HEK293 (cell line): ENCODE measurements at regions not wholly inside any gene's neighbourhood (a gene's known extent, or its start where the extent isn't known, plus 50 kb on each side); places are given as distances from the start of the nearest gene placed in this dataset.

Experiments used
- CTCF ChIA-PET: fragments of 350-600 bp; formaldehyde crosslinking; extraction: SDS; loops from one replicate; lab custom pipeline; 2021; ENCODE audit warnings: antibody characterized with exemption; lab: Yijun Ruan, JAX
- POLR2A ChIA-PET: fragments of 300-600 bp; formaldehyde crosslinking; extraction: SDS; loops from one replicate; lab custom pipeline; 2020; ENCODE audit warnings: antibody characterized with exemption, inconsistent platforms; lab: Yijun Ruan, JAX
- H3K27ac ChIP-seq: fragments of 200-500 bp; sonication (Bioruptor generic); 2 replicates; pipeline ENCODE4 v1.5.1; 2014; ENCODE audit warnings: low read depth, low read length, control low read depth, inconsistent platforms; ENCODE audit errors: extremely low read depth
- H3K36me3 ChIP-seq, 2 experiments: fragments of 200-500 bp in 1 of 2; sonication (Bioruptor generic) in 1 of 2; 1 replicate in 1 of 2; 2 replicates in 1 of 2; pipeline ENCODE4 v1.5.1; 2014 to 2017; ENCODE audit warnings: inconsistent platforms in 2 of 2, low read length in 2 of 2; ENCODE audit not compliant: control insufficient read depth in 2 of 2, insufficient read depth in 1 of 2
- H3K4me1 ChIP-seq: fragments of 200-500 bp; sonication (Bioruptor generic); 2 replicates; pipeline ENCODE4 v1.5.1; 2014; ENCODE audit warnings: mild to moderate bottlenecking, low read length, inconsistent platforms; ENCODE audit not compliant: control insufficient read depth, insufficient read depth
- H3K4me3 ChIP-seq: 2 replicates; pipeline ENCODE4 v1.5.1; 2011; ENCODE audit warnings: low read depth, mild to moderate bottlenecking, control low read depth, low read length, moderate library complexity
- H3K9me3 ChIP-seq: fragments of 200-500 bp; sonication (Bioruptor generic); 2 replicates; pipeline ENCODE4 v1.5.1; 2014; ENCODE audit warnings: low read depth, low read length, inconsistent platforms; ENCODE audit not compliant: control insufficient read depth, insufficient read depth
- KLF10 ChIP-seq: fragments of 450-650 bp; IDR thresholded peaks from 2 replicates; pipeline ENCODE4 v1.5.1; 2018; ENCODE audit warnings: missing biosample characterization, mild to moderate bottlenecking, missing genetic modification characterization
- RBAK ChIP-seq: fragments of 450-650 bp; formaldehyde crosslinking; IDR thresholded peaks from 2 replicates; pipeline ENCODE4 v1.5.1; 2016; ENCODE audit warnings: missing biosample characterization, missing genetic modification characterization
- SCRT1 ChIP-seq: fragments of 450-650 bp; formaldehyde crosslinking; IDR thresholded peaks from 2 replicates; pipeline ENCODE4 v1.5.1; 2016; ENCODE audit warnings: missing biosample characterization, missing genetic modification characterization, borderline replicate concordance
- ZNF121 ChIP-seq: fragments of 450-650 bp; formaldehyde crosslinking; IDR thresholded peaks from 2 replicates; pipeline ENCODE4 v1.5.1; 2016; ENCODE audit warnings: missing biosample characterization, missing genetic modification characterization
- ZNF169 ChIP-seq: fragments of 450-650 bp; formaldehyde crosslinking; IDR thresholded peaks from 2 replicates; pipeline ENCODE4 v1.5.1; 2016; ENCODE audit warnings: missing biosample characterization, missing genetic modification characterization
- ZNF19 ChIP-seq: fragments of 450-650 bp; formaldehyde crosslinking; IDR thresholded peaks from 2 replicates; pipeline ENCODE4; 2016; ENCODE audit warnings: missing biosample characterization, missing genetic modification characterization, low read depth
- ZNF24 ChIP-seq: fragments of 450-650 bp; formaldehyde crosslinking; IDR thresholded peaks from 2 replicates; pipeline ENCODE4 v1.5.1; 2016; ENCODE audit warnings: missing biosample characterization, missing genetic modification characterization
- ZNF394 ChIP-seq: fragments of 450-650 bp; formaldehyde crosslinking; IDR thresholded peaks from 2 replicates; pipeline ENCODE4 v1.5.1; 2016; ENCODE audit warnings: missing biosample characterization, missing genetic modification characterization, mild to moderate bottlenecking, moderate library complexity, borderline replicate concordance
- ZNF404 ChIP-seq: fragments of 450-650 bp; formaldehyde crosslinking; IDR thresholded peaks from 2 replicates; pipeline ENCODE4 v1.5.1; 2017; ENCODE audit warnings: missing biosample characterization, missing genetic modification characterization
- ZNF416 ChIP-seq: fragments of 450-650 bp; formaldehyde crosslinking; IDR thresholded peaks from 2 replicates; pipeline ENCODE4 v1.5.1; 2016; ENCODE audit warnings: missing biosample characterization, missing genetic modification characterization
- ZNF548 ChIP-seq: fragments of 450-650 bp; formaldehyde crosslinking; IDR thresholded peaks from 2 replicates; pipeline ENCODE4 v1.5.1; 2016; ENCODE audit warnings: missing biosample characterization, missing genetic modification characterization
- ZNF621 ChIP-seq: fragments of 450-650 bp; formaldehyde crosslinking; IDR thresholded peaks from 2 replicates; pipeline ENCODE4 v1.5.1; 2017; ENCODE audit warnings: missing biosample characterization, missing genetic modification characterization
- ZNF777 ChIP-seq: fragments of 450-650 bp; formaldehyde crosslinking; IDR thresholded peaks from 2 replicates; pipeline ENCODE4 v1.5.1; 2017; ENCODE audit warnings: missing biosample characterization, missing genetic modification characterization, borderline replicate concordance
- TF ChIP-seq, protein P1 (sequence below): fragments of 450-650 bp; formaldehyde crosslinking; conservative IDR thresholded peaks from 2 replicates; pipeline ENCODE4 v1.5.1; 2016; ENCODE audit warnings: low read depth, missing biosample characterization, missing genetic modification characterization
- TF ChIP-seq, protein P2 (sequence below): fragments of 450-650 bp; formaldehyde crosslinking; IDR thresholded peaks from 2 replicates; pipeline ENCODE4 v1.5.1; 2017; ENCODE audit warnings: missing biosample characterization, missing genetic modification characterization
- TF ChIP-seq, protein P3 (sequence below): fragments of 450-650 bp; formaldehyde crosslinking; IDR thresholded peaks from 2 replicates; pipeline ENCODE4 v1.5.1; 2016; ENCODE audit warnings: missing biosample characterization, missing genetic modification characterization
- TF ChIP-seq, protein P4 (sequence below): fragments of 450-650 bp; formaldehyde crosslinking; IDR thresholded peaks from 2 replicates; pipeline ENCODE4 v1.5.1; 2016; ENCODE audit warnings: missing biosample characterization, missing genetic modification characterization
- TF ChIP-seq, protein P5 (sequence below): fragments of 450-650 bp; formaldehyde crosslinking; IDR thresholded peaks from 2 replicates; pipeline ENCODE4 v1.5.1; 2017; ENCODE audit warnings: missing biosample characterization, mild to moderate bottlenecking, missing genetic modification characterization, moderate library complexity
- TF ChIP-seq, protein P6 (sequence below): fragments of 450-650 bp; formaldehyde crosslinking; IDR thresholded peaks from 2 replicates; pipeline ENCODE4 v1.5.1; 2016; ENCODE audit warnings: missing biosample characterization, missing genetic modification characterization, borderline replicate concordance

DNA sequence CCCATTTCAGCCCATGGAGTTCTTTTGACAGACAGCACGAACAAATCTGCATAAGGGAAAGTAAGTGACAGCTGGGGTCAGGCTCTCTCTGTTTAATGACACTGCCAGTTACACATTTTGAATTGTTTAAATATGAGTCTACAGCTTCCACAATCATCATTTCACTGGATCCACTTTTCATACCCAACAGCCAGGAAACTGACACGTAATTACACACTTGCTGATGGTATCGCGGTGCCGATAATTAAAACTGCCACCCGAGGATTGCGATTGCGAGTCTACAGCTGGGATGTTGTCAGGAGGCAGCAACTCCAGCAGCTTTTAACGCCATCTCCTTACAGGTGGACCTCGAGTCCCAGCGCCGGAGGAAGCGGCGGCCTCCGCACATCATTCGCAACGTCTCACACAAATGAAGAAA is 230.8 kb upstream of the MGMT start (continued):
- TF ChIP-seq ZNF19 (tag by site-specific recombination), result no peak
- no peak for TF ChIP-seq ZNF169 (tag by site-specific recombination)

DNA sequence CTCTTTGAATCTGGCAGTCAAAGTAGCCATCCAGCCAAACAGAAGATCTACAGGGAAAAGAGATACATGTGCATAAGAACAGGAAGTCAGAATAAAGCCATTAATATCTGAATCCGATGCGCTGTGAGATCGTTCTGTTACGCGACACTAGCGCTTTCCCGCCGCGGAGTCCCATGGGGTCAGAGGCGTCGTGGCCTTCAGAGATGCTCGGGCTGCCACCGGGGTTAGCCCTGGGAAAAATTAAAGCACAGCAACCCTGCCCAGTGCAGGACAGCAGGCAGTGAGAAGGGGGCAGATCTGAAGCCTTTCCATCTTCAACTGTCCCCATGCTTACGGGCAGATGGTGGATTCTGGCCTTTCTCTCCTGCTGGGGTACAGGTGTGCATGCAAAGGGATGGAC is 225.6 kb upstream of the MGMT start:
- TF ChIP-seq SCRT1 (tag by site-specific recombination), result no peak
- no peak for TF ChIP-seq ZNF121 (tag by site-specific recombination)
- TF ChIP-seq, protein P1, sequence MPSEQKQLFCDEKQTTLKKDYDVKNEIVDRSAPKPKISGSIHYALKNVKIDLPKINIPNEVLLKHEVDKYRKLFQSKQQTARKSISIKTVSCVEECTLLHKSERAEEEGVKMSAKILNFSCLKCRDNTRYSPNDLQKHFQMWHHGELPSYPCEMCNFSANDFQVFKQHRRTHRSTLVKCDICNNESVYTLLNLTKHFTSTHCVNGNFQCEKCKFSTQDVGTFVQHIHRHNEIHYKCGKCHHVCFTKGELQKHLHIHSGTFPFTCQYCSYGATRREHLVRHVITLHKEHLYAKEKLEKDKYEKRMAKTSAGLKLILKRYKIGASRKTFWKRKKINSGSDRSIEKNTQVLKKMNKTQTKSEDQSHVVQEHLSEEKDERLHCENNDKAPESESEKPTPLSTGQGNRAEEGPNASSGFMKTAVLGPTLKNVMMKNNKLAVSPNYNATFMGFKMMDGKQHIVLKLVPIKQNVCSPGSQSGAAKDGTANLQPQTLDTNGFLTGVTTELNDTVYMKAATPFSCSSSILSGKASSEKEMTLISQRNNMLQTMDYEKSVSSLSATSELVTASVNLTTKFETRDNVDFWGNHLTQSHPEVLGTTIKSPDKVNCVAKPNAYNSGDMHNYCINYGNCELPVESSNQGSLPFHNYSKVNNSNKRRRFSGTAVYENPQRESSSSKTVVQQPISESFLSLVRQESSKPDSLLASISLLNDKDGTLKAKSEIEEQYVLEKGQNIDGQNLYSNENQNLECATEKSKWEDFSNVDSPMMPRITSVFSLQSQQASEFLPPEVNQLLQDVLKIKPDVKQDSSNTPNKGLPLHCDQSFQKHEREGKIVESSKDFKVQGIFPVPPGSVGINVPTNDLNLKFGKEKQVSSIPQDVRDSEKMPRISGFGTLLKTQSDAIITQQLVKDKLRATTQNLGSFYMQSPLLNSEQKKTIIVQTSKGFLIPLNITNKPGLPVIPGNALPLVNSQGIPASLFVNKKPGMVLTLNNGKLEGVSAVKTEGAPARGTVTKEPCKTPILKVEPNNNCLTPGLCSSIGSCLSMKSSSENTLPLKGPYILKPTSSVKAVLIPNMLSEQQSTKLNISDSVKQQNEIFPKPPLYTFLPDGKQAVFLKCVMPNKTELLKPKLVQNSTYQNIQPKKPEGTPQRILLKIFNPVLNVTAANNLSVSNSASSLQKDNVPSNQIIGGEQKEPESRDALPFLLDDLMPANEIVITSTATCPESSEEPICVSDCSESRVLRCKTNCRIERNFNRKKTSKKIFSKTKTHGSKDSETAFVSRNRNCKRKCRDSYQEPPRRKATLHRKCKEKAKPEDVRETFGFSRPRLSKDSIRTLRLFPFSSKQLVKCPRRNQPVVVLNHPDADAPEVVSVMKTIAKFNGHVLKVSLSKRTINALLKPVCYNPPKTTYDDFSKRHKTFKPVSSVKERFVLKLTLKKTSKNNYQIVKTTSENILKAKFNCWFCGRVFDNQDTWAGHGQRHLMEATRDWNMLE (tag by site-specific recombination), result no peak
- TF ChIP-seq, protein P2, sequence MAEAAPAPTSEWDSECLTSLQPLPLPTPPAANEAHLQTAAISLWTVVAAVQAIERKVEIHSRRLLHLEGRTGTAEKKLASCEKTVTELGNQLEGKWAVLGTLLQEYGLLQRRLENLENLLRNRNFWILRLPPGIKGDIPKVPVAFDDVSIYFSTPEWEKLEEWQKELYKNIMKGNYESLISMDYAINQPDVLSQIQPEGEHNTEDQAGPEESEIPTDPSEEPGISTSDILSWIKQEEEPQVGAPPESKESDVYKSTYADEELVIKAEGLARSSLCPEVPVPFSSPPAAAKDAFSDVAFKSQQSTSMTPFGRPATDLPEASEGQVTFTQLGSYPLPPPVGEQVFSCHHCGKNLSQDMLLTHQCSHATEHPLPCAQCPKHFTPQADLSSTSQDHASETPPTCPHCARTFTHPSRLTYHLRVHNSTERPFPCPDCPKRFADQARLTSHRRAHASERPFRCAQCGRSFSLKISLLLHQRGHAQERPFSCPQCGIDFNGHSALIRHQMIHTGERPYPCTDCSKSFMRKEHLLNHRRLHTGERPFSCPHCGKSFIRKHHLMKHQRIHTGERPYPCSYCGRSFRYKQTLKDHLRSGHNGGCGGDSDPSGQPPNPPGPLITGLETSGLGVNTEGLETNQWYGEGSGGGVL, result no peak
- no peak for TF ChIP-seq ZNF24 (tag by site-specific recombination)
- TF ChIP-seq ZNF416 (tag by site-specific recombination), result no peak
- no peak for TF ChIP-seq ZNF394
- TF ChIP-seq ZNF777 (tag by site-specific recombination), result no peak
- no peak for TF ChIP-seq KLF10
- TF ChIP-seq, protein P3, sequence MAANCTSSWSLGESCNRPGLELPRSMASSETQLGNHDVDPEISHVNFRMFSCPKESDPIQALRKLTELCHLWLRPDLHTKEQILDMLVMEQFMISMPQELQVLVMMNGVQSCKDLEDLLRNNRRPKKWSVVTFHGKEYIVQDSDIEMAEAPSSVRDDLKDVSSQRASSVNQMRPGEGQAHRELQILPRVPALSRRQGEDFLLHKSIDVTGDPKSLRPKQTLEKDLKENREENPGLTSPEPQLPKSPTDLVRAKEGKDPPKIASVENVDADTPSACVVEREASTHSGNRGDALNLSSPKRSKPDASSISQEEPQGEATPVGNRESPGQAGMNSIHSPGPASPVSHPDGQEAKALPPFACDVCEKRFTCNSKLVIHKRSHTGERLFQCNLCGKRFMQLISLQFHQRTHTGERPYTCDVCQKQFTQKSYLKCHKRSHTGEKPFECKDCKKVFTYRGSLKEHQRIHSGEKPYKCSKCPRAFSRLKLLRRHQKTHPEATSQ (tag by site-specific recombination), result no peak
- TF ChIP-seq, protein P4, sequence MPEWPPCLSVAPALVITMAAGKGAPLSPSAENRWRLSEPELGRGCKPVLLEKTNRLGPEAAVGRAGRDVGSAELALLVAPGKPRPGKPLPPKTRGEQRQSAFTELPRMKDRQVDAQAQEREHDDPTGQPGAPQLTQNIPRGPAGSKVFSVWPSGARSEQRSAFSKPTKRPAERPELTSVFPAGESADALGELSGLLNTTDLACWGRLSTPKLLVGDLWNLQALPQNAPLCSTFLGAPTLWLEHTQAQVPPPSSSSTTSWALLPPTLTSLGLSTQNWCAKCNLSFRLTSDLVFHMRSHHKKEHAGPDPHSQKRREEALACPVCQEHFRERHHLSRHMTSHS, result no peak
- Histone ChIP-seq H3K9me3 (no peaks in the 10 kb centered on the region), H3K27ac (no peak overlapping the region), H3K4me3 (no peak overlapping the region), H3K36me3 (no peaks in the 10 kb centered on the region), H3K4me1 (no peaks in the 10 kb centered on the region)
- ChIA-PET POLR2A (no interaction called here), CTCF (no interaction called here)

DNA sequence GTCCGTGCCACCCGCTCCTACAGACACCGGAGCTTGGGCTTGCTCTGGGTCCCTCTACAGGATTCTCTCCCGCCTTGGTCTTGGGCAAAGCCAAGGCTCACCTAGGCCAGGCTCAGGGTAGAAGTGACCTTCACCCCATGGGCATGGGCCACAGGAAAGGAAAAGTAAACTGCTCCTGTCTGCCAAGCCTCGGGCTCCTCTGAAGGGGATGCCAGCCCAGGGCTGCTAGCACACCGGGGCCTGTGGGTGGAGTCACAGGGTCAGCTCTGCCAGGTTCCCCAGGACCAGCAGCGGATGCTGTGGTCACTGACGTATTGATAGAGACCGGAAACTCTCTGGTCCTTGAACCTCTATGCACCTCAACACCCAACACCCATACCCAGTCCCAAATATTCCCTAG is 222.7 kb upstream of the MGMT start:
- TF ChIP-seq RBAK (tag by site-specific recombination) (no peak), ZNF404 (tag by site-specific recombination) (no peak), ZNF548 (no peak), ZNF19 (tag by site-specific recombination) (no peak), ZNF621 (tag by site-specific recombination) (no peak)
- TF ChIP-seq, protein P5, sequence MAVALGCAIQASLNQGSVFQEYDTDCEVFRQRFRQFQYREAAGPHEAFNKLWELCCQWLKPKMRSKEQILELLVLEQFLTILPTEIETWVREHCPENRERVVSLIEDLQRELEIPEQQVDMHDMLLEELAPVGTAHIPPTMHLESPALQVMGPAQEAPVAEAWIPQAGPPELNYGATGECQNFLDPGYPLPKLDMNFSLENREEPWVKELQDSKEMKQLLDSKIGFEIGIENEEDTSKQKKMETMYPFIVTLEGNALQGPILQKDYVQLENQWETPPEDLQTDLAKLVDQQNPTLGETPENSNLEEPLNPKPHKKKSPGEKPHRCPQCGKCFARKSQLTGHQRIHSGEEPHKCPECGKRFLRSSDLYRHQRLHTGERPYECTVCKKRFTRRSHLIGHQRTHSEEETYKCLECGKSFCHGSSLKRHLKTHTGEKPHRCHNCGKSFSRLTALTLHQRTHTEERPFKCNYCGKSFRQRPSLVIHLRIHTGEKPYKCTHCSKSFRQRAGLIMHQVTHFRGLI (tag by site-specific recombination), result no peak
- TF ChIP-seq, protein P6, sequence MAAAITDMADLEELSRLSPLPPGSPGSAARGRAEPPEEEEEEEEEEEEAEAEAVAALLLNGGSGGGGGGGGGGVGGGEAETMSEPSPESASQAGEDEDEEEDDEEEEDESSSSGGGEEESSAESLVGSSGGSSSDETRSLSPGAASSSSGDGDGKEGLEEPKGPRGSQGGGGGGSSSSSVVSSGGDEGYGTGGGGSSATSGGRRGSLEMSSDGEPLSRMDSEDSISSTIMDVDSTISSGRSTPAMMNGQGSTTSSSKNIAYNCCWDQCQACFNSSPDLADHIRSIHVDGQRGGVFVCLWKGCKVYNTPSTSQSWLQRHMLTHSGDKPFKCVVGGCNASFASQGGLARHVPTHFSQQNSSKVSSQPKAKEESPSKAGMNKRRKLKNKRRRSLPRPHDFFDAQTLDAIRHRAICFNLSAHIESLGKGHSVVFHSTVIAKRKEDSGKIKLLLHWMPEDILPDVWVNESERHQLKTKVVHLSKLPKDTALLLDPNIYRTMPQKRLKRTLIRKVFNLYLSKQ (tag by site-specific recombination), result no peak
- CTCF ChIA-PET, result no interaction called here
- H3K27ac ChIP-seq, result no peak overlapping the region
- POLR2A ChIA-PET, result no interaction called here
- no peaks in the 10 kb centered on the region for H3K4me1 ChIP-seq
- H3K36me3 ChIP-seq, result no peaks in the 10 kb centered on the region
- H3K9me3 ChIP-seq, result no peaks in the 10 kb centered on the region
- no peak overlapping the region for H3K4me3 ChIP-seq
